GM12878 (cell line): ENCODE measurements at regions not wholly inside any gene's neighbourhood (a gene's known extent, or its start where the extent isn't known, plus 50 kb on each side); places are given as distances from the start of the nearest gene placed in this dataset.

Experiments
- ATAC-seq: fragments of 200-7000 bp; cut with Tn5 transposase; 3 replicates; pipeline ENCODE4 v1.9.1; 2020; ENCODE audit warnings: mild to moderate bottlenecking, moderate library complexity
- BruUV-seq: library from RNA; stranded (reverse); fragments of 400-500 nt; replicated peaks from 2 replicates; lab custom pipeline; 2021; lab: Mats Ljungman, UMichigan
- CTCF ChIA-PET: fragments of 300-600 bp; sonication (Branson Sonifier 250); formaldehyde crosslinking; extraction: SDS; loops from one replicate; lab custom pipeline; 2021; ENCODE audit warnings: inconsistent platforms; lab: Yijun Ruan, JAX
- POLR2A ChIA-PET: fragments of 350-600 bp; formaldehyde crosslinking; extraction: SDS; loops from one replicate; lab custom pipeline; 2021; ENCODE audit warnings: inconsistent platforms; lab: Charles Lee
- RAD21 ChIA-PET: fragments of 300-600 bp; sonication (Branson Sonifier 250); formaldehyde crosslinking; loops from one replicate; lab custom pipeline; 2023; ENCODE audit warnings: antibody characterized with exemption; ENCODE audit not compliant: unreplicated experiment; lab: Charles Lee
- SMC1A ChIA-PET: fragments of 300-600 bp; sonication (Branson Sonifier 250); formaldehyde crosslinking; loops from one replicate; lab custom pipeline; 2023; ENCODE audit not compliant: unreplicated experiment, uncharacterized antibody; lab: Charles Lee
- DNase-seq: peaks from one replicate; pipeline ENCODE4 v3.0.0-alpha.2; 2011; ENCODE audit warnings: low read depth, low spot score
- FAIRE-seq: peaks from 3 replicates; lab custom pipeline; 2011; peaks lifted over from hg19 to GRCh38; lab: Jason Lieb, UNC
- H2AFZ ChIP-seq: 2 replicates; pipeline ENCODE4 v1.6.0; 2011; ENCODE audit warnings: low read depth, low read length, control low read depth; ENCODE audit not compliant: control insufficient read depth
- H3K27ac ChIP-seq: 2 replicates; pipeline ENCODE4 v1.5.1; 2011; ENCODE audit warnings: control low read depth; ENCODE audit not compliant: control insufficient read depth, insufficient read depth
- H3K27me3 ChIP-seq, 2 experiments: replicated peaks in 1 of 2; 2 replicates each; pipeline versions ENCODE4 v1.6.0 to v1.6.1; 2011; ENCODE audit warnings: low read length in 1 of 2; ENCODE audit not compliant: control insufficient read depth in 2 of 2, insufficient read depth in 2 of 2
- H3K36me3 ChIP-seq, 2 experiments: 2 replicates each; pipeline ENCODE4 v1.5.1; 2011; ENCODE audit warnings: low read length in 1 of 2; ENCODE audit not compliant: control insufficient read depth in 2 of 2, insufficient read depth in 2 of 2
- H3K4me1 ChIP-seq: 2 replicates; pipeline ENCODE4 v1.6.1; 2011; ENCODE audit warnings: mild to moderate bottlenecking, low read length, moderate library complexity, mixed read lengths; ENCODE audit not compliant: control insufficient read depth, insufficient read depth
- H3K4me2 ChIP-seq: 2 replicates; pipeline ENCODE4 v1.6.0; 2011; ENCODE audit warnings: control low read depth; ENCODE audit not compliant: control insufficient read depth, insufficient read depth
- H3K4me3 ChIP-seq: fragments of 200-600 bp; sonication (generic); 2 replicates; pipeline ENCODE4 v1.5.1; 2016
- H3K79me2 ChIP-seq: 2 replicates; pipeline ENCODE4 v1.6.0; 2011; ENCODE audit warnings: low read length; ENCODE audit not compliant: control insufficient read depth, insufficient read depth
- H3K9ac ChIP-seq: 2 replicates; pipeline ENCODE4 v1.8.0; 2011; ENCODE audit warnings: low read length, control low read depth, mixed read lengths; ENCODE audit not compliant: control insufficient read depth, insufficient read depth
- H3K9me3 ChIP-seq: replicated peaks from 3 replicates; pipeline ENCODE4 v1.5.1; 2011; ENCODE audit warnings: mild to moderate bottlenecking, low read length; ENCODE audit not compliant: control insufficient read depth, insufficient read depth
- H4K20me1 ChIP-seq: 2 replicates; pipeline ENCODE4 v1.6.0; 2011; ENCODE audit not compliant: control insufficient read depth, insufficient read depth
- ATF2 ChIP-seq: IDR thresholded peaks from 2 replicates; pipeline ENCODE4 v1.6.1; 2012; ENCODE audit warnings: low read length, inconsistent platforms
- ATF7 ChIP-seq: fragments of 450-650 bp; IDR thresholded peaks from 2 replicates; pipeline ENCODE4 v1.6.1; 2016; ENCODE audit warnings: low read depth, mild to moderate bottlenecking
- CREB1 ChIP-seq: IDR thresholded peaks from 2 replicates; pipeline ENCODE4 v1.6.1; 2012; ENCODE audit warnings: low read depth, mild to moderate bottlenecking, inconsistent platforms
- CREM ChIP-seq: IDR thresholded peaks from 2 replicates; pipeline ENCODE4 v1.6.1; 2014; ENCODE audit warnings: antibody characterized with exemption, low read depth
- CUX1 ChIP-seq: IDR thresholded peaks from 2 replicates; pipeline ENCODE4 v1.6.1; 2012; ENCODE audit warnings: improper control_type of control experiment, low read depth, low read length; ENCODE audit not compliant: insufficient replicate concordance
- FOXM1 ChIP-seq: IDR thresholded peaks from 2 replicates; pipeline ENCODE4 v1.6.1; 2012; ENCODE audit warnings: low read depth, mild to moderate bottlenecking, inconsistent platforms, low read length, moderate library complexity
- JUND ChIP-seq: IDR thresholded peaks from 2 replicates; pipeline ENCODE4 v1.6.1; 2012; ENCODE audit warnings: low read depth, mild to moderate bottlenecking, low read length, improper control_type of control experiment, moderate library complexity
- NFIC ChIP-seq: IDR thresholded peaks from 2 replicates; pipeline ENCODE4 v1.6.1; 2012; ENCODE audit warnings: low read depth, mild to moderate bottlenecking, inconsistent platforms, low read length, moderate library complexity
- PKNOX1 ChIP-seq: fragments of 450-650 bp; IDR thresholded peaks from 2 replicates; pipeline ENCODE4 v1.6.1; 2016; ENCODE audit warnings: mild to moderate bottlenecking
- RUNX3 ChIP-seq: IDR thresholded peaks from 2 replicates; pipeline ENCODE4 v1.6.1; 2012; ENCODE audit warnings: low read length, inconsistent platforms
- SREBF2 ChIP-seq: IDR thresholded peaks from 2 replicates; pipeline ENCODE4 v1.6.1; 2012; ENCODE audit warnings: mild to moderate bottlenecking, low read length
- TBL1XR1 ChIP-seq: IDR thresholded peaks from 2 replicates; pipeline ENCODE4 v1.6.1; 2012; ENCODE audit warnings: low read depth, low read length, improper control_type of control experiment
- YBX1 ChIP-seq: fragments of 450-650 bp; IDR thresholded peaks from 2 replicates; pipeline ENCODE4 v1.6.1; 2016; ENCODE audit warnings: antibody characterized with exemption
- YY1 ChIP-seq: IDR thresholded peaks from 2 replicates; pipeline ENCODE4 v1.6.1; 2011; ENCODE audit warnings: low read depth, mild to moderate bottlenecking, low read length
- ZNF24 ChIP-seq: fragments of 450-650 bp; IDR thresholded peaks from 2 replicates; pipeline ENCODE4 v1.6.1; 2017; ENCODE audit warnings: antibody characterized with exemption, mild to moderate bottlenecking
- in situ Hi-C: fragments of 300-500 bp; cut with MboI; formaldehyde crosslinking; loops from 9 replicates; pipeline ENCODE4 v1.14.3; 2018; ENCODE audit warnings: mixed read lengths
- intact Hi-C: fragments of 100-400 bp; cut with micrococcal nuclease; formaldehyde crosslinking; loops from one replicate; pipeline ENCODE4 v1.14.2; 2022; ENCODE audit not compliant: unreplicated experiment
- TF ChIP-seq, protein P1 (sequence below): IDR thresholded peaks from 2 replicates; pipeline ENCODE4 v1.6.1; 2012; ENCODE audit warnings: low read depth, low read length, improper control_type of control experiment

- no peak for FAIRE-seq
- Histone ChIP-seq H3K27me3 (no peaks in the 10 kb centered on the region), H3K79me2 (no peaks in the 10 kb centered on the region), H3K36me3 (no peaks in the 10 kb centered on the region), H3K4me2 (peak overlapping the region; percentile 26; the same call in 1 of the 2 replicates), H3K9ac (no peak overlapping the region), H3K4me1 (peaks cover 8% of the 10 kb centered on the region; the same call in 1 of the 2 replicates), H3K27ac (peak overlapping the region; percentile 62), H4K20me1 (no peaks in the 10 kb centered on the region), H3K9me3 (no peaks in the 10 kb centered on the region; the same call in 2 of the 3 replicates), H2AFZ (no peak overlapping the region; the same call in 1 of the 2 replicates), H3K4me3 (no peak overlapping the region)
- ChIA-PET RAD21 (interaction anchor here (0.6 to 2.8 kb wide), 7 partner anchors 35 to 237 kb away, joined by 3 to 19 read pairs (median 4); partner anchors contain the start of gene VRK2), CTCF (interaction anchor here (1.1 to 2.5 kb wide), 3 partner anchors 75 to 97 kb away, joined by 3 to 12 read pairs (median 3); no protein-coding TSS in a partner anchor), POLR2A (interaction anchor here (1.2 kb wide), 1 partner anchor 86 kb away, joined by 4 read pairs; no protein-coding TSS in a partner anchor), SMC1A (interaction anchor here (1.1 to 3.3 kb wide), 9 partner anchors 12 to 215 kb away, joined by 3 to 16 read pairs (median 5); no protein-coding TSS in a partner anchor)
- intact Hi-C loops, result loop anchor here (5.0 kb wide), 1 partner anchor 73 kb away; no protein-coding TSS in a partner anchor
- BruUV-seq, result no TSS peak
- in situ Hi-C loops, result no loop called here
- DNase-seq, result peak; percentile 37
- ATAC-seq, result peak; percentile 92
- TF ChIP-seq YY1 (no peak), FOXM1 (peak; percentile 34; the same call in 1 of the 2 replicates), CREM (0 out of 2 replicates have a peak, but pooled peaks have one; percentile 18), CREB1 (peak; percentile 33; the same call in 1 of the 2 replicates), YBX1 (no peak), RUNX3 (peak; percentile 33; the same call in 1 of the 2 replicates), SREBF2 (no peak), ATF2 (peak; percentile 70), TBL1XR1 (no peak), CUX1 (no peak), ATF7 (peak; percentile 96), PKNOX1 (peak; percentile 40; the same call in 1 of the 2 replicates), NFIC (peak; percentile 62; the same call in 1 of the 2 replicates), JUND (no peak), ZNF24 (0 out of 2 replicates have a peak, but pooled peaks have one; percentile 9)
- TF ChIP-seq, protein P1, sequence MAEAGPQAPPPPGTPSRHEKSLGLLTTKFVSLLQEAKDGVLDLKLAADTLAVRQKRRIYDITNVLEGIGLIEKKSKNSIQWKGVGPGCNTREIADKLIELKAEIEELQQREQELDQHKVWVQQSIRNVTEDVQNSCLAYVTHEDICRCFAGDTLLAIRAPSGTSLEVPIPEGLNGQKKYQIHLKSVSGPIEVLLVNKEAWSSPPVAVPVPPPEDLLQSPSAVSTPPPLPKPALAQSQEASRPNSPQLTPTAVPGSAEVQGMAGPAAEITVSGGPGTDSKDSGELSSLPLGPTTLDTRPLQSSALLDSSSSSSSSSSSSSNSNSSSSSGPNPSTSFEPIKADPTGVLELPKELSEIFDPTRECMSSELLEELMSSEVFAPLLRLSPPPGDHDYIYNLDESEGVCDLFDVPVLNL, result no peak
- TF ChIP-seq, all 136 proteins: peak for 9
Observed at GRCh38 chr2:57809230-57809629, 237.4 kb upstream of the VRK2 start.
